GM12873 (cell line): ENCODE measurements at regions not wholly inside any gene's neighbourhood (a gene's known extent, or its start where the extent isn't known, plus 50 kb on each side); places are given as distances from the start of the nearest gene placed in this dataset.

Experiments
- TF ChIP-seq, protein P1 (sequence below): IDR thresholded peaks from 2 replicates; pipeline ENCODE4 v1.5.1; 2012; ENCODE audit warnings: low read depth, mild to moderate bottlenecking, moderate library complexity, low read length, control low read depth; ENCODE audit not compliant: insufficient read depth; ENCODE audit errors: missing control alignments

DNA sequence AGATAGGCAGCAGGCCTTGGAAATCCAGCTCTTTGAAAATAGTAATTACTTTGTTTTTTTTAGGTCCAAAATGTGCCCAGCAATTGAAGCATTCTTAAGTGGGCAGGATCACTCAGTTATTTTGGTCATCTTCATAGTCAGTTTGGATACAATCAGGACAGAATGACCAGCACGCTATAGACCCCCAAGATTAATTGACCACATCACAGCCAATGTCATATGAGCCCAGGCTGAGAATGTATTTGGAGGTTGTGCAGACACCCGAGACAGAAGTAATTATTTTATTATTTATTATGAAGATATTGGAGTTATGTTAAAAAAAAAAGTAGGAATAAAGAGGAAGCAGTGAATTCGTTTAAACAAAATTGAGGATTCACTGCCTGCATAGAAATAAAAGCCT lies 93.3 kb upstream of the PFKP start:
- TF ChIP-seq, protein P1, sequence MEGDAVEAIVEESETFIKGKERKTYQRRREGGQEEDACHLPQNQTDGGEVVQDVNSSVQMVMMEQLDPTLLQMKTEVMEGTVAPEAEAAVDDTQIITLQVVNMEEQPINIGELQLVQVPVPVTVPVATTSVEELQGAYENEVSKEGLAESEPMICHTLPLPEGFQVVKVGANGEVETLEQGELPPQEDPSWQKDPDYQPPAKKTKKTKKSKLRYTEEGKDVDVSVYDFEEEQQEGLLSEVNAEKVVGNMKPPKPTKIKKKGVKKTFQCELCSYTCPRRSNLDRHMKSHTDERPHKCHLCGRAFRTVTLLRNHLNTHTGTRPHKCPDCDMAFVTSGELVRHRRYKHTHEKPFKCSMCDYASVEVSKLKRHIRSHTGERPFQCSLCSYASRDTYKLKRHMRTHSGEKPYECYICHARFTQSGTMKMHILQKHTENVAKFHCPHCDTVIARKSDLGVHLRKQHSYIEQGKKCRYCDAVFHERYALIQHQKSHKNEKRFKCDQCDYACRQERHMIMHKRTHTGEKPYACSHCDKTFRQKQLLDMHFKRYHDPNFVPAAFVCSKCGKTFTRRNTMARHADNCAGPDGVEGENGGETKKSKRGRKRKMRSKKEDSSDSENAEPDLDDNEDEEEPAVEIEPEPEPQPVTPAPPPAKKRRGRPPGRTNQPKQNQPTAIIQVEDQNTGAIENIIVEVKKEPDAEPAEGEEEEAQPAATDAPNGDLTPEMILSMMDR: no peak

DNA sequence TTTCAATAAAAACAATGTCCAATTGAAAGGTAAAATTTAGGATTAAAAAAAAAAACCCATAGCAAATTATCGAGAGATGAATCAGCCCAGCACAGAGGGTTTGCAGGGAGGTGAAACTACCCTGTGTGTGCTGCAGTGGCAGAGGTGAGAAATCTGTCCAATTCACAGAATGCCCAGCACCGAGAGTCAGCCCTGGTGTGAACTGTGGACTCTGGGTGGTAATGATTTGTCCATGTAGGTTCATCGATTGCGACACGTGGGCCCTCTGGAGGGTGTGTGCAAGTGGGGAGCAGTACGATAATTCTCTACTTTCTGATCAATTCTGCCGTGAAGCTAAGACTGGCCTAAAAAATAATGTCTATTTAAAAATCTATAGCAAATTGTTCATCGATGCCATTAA lies 94.5 kb upstream of the PFKP start:
- TF ChIP-seq, protein P1: no peak

DNA sequence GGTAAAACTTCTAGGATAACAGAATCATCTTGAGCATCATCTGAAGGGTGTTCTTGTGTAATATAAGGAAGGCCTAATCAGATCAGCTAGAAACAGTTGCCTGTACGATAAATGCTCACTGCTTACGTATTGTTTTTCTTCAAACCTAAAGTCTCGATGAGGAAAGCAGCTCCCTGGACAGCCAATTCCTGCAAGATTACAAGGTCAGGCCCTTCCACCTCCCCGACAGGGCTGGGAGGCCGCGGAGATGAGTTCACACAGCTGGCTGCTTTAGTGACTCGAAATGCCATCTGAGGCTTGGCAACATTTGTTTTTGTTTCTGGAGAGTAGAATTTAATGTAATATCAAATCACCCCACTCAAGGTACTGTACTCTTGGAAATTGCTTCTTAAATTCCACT lies 95.1 kb upstream of the PFKP start:
- TF ChIP-seq, protein P1: no peak

DNA sequence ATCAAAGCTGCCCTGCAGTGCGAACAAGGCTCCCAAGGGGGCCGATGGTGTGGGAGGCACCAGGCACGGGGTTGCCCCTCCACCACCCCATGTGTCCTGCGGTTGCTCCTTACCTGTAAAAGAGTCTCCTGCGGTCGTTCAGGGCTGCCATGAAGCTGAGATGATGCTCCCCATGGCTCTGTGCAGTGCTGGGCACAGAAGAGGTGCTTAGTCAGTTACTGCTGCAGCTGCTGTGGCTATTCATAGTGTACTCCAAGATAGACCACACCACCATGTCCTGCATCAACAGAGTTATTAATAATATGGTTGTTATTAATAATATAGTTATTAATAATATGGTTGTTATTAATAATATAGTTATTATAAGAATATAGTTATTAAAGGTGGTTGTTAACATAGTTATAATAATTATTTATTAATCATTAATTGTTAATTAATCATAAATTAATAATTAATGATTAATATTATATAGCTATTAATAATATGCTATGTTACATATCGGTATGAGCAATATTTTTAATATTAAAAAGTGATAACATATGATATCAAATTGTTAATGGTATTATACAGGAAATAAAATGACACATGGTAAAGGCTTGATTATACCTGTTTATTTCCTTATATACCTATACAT lies 97.0 kb upstream of the PFKP start:
- TF ChIP-seq, protein P1: no peak

DNA sequence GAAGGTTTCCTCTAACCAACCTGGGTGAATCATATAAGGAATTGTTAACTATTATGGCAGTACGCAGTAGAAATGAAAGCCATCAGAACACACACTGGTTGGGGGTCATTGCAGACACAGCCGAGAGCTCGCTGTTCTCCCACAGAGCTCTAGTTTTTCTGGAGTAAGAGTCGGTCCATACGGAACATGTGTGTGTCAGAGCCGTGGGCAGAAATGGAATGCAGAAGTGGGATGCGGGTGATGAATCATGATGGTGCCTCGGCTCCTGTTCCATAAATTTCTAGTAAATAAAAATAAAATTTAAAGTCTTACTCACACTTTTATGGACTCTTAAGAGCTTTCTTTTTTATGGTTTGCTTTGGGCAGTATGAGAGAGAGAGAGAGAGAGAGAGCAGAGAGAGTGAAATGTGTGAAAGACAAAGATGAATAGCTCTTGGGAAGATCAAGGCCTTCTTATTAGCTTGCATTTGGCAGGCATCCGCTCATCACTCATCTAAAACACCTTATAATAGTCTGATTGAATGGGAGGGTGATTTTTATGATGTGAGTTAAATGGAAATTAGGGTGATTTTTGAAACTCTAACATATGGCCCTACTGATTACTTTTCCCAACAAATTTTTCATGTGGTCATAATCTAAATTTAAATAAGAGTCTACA lies 98.8 kb upstream of the PFKP start:
- TF ChIP-seq, protein P1: no peak

DNA sequence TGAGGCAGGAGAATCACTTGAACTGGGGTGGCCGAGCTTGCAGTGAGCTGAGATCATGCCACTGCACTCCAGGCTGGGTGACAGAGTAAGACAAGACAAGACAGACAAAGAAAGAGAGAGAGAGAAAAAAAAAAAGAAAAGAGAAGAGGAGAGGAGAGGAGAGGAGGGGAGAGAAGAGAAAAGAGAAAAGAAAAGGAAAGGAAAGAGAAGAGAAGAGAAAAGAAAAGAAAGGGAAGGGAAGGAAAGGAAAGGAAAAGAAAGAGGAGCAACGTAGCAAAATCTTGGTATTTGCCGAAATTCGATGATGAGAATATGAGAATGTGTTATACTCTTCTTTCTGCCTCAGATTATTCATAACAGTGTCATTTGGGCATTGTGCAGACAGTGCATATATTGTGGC lies 101.2 kb upstream of the PFKP start:
- TF ChIP-seq, protein P1: no peak

DNA sequence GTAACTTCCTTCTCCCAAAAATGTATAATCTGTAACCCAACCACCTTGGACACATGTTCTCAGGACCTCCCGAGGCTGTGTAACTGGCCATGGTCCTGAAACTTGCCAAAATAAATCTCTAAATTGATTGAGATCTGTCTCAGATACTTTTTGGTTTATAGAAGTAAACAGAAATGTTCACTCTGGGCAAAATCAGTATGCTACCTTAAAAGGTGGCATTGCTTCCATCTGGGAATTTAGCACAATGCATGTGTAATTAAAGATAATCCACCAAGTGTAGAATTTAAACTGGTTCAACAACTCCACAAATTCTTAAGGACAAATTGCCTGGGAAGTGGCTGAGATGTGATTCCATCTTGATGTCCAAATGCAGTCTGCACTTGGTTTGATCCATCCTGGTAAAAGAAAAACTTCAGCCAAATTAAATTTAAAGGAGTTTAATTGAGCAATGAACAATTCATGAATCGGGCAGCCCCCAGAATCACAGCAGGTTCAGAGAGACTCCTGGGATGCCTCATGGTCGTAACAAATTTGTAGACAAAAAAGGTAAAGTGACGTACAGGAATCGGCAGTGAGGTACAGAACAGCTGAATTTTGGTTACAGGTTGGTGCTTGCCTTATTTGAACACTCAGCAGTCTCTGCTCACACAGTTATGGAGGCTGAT lies 102.6 kb upstream of the PFKP start:
- TF ChIP-seq, protein P1: no peak
